Loucy (cell line): ENCODE measurements at regions not wholly inside any gene's neighbourhood (a gene's known extent, or its start where the extent isn't known, plus 50 kb on each side); places are given as distances from the start of the nearest gene placed in this dataset.

ENCODE experiments used
- H2AFZ ChIP-seq: fragments of 200-600 bp; sonication (generic); 2 replicates; pipeline ENCODE4 v1.6.0; 2016; ENCODE audit warnings: antibody characterized with exemption, mild to moderate bottlenecking, low read length, moderate library complexity
- H3F3A ChIP-seq: fragments of 200-600 bp; 2 replicates; pipeline ENCODE4 v1.6.0; 2016; ENCODE audit warnings: antibody characterized with exemption, low read depth, mild to moderate bottlenecking
- H3K27me3 ChIP-seq: fragments of 200-600 bp; sonication (generic); 2 replicates; pipeline ENCODE4 v1.6.1; 2014; ENCODE audit warnings: low read length, mild to moderate bottlenecking; ENCODE audit not compliant: insufficient read depth, poor library complexity, severe bottlenecking
- H3K36me3 ChIP-seq: fragments of 200-600 bp; sonication (generic); 2 replicates; pipeline ENCODE4 v1.6.1; 2016; ENCODE audit warnings: low read length; ENCODE audit not compliant: insufficient read depth
- H3K4me1 ChIP-seq: fragments of 200-600 bp; sonication (generic); 2 replicates; pipeline ENCODE4 v1.5.1; 2014; ENCODE audit warnings: low read length, mild to moderate bottlenecking; ENCODE audit not compliant: insufficient read depth, poor library complexity, severe bottlenecking
- H3K4me2 ChIP-seq: fragments of 200-600 bp; sonication (generic); 2 replicates; pipeline ENCODE4 v1.6.0; 2014; ENCODE audit warnings: antibody characterized with exemption, low read length, low read depth, mild to moderate bottlenecking; ENCODE audit not compliant: poor library complexity, severe bottlenecking
- H3K4me3 ChIP-seq: fragments of 200-600 bp; sonication (generic); 2 replicates; pipeline ENCODE4 v1.5.1; 2014; ENCODE audit warnings: low read length, mild to moderate bottlenecking, mixed read lengths; ENCODE audit not compliant: poor library complexity, severe bottlenecking
- H3K79me2 ChIP-seq: fragments of 200-600 bp; sonication (generic); 2 replicates; pipeline ENCODE4 v1.6.1; 2014; ENCODE audit warnings: low read length; ENCODE audit not compliant: insufficient read depth
- H3K9ac ChIP-seq: fragments of 200-600 bp; sonication (generic); 2 replicates; pipeline ENCODE4 v1.6.0; 2014; ENCODE audit warnings: mild to moderate bottlenecking, low read depth, low read length, moderate library complexity; ENCODE audit not compliant: poor library complexity, severe bottlenecking
- H3K9me2 ChIP-seq: fragments of 200-600 bp; sonication (generic); replicated peaks from 2 replicates; pipeline ENCODE4 v1.6.1; 2016; ENCODE audit warnings: low read depth, low read length, mixed read lengths
- H3K9me3 ChIP-seq: fragments of 200-600 bp; sonication (generic); 2 replicates; pipeline ENCODE4 v1.6.1; 2014; ENCODE audit warnings: mild to moderate bottlenecking, antibody characterized with exemption, low read length, low read depth; ENCODE audit not compliant: insufficient read depth
- H4K20me1 ChIP-seq: fragments of 200-600 bp; sonication (generic); 2 replicates; pipeline ENCODE4 v1.6.0; 2014; ENCODE audit warnings: antibody characterized with exemption, low read length, mild to moderate bottlenecking; ENCODE audit not compliant: insufficient read depth, poor library complexity, severe bottlenecking
- EZH2phosphoT487 ChIP-seq: fragments of 200-600 bp; IDR thresholded peaks from 2 replicates; pipeline ENCODE4 v1.6.1; 2018; ENCODE audit warnings: antibody characterized with exemption, mild to moderate bottlenecking, moderate library complexity, borderline replicate concordance
- TF ChIP-seq, protein P1 (sequence below): fragments of 200-600 bp; sonication (generic); conservative IDR thresholded peaks from 2 replicates; pipeline ENCODE4 v1.5.1; 2014; ENCODE audit warnings: mild to moderate bottlenecking, antibody characterized with exemption, low read length

DNA sequence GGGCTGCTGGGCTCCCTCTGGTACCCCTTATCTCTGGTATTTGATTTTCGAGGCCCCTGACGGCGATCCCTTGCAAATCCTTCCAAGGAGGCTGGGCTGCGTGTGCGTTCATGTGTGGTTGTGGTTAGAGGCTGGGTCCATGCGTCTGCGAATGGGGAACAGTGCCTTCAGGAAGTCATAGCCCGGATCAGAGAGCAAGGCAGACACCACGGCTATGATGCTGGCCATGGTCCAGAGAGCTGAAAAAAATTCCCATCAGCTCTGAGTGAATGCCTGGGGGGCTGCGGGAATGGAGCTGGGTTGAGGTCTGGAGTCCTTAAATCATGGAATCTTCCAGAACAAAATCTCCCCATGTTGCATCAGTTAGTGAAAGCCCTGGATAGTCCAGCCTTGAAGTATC lies 145.5 kb downstream of the ACKR3 start:
- no peaks in the 10 kb centered on the region for H3K9me3 ChIP-seq
- H2AFZ ChIP-seq = no peak overlapping the region
- H3F3A ChIP-seq = no peaks in the 10 kb centered on the region
- no peaks in the 10 kb centered on the region for H3K79me2 ChIP-seq
- H4K20me1 ChIP-seq = no peaks in the 10 kb centered on the region
- no peak overlapping the region for H3K9ac ChIP-seq
- H3K4me2 ChIP-seq = no peak overlapping the region
- H3K4me3 ChIP-seq = no peak overlapping the region
- TF ChIP-seq, protein P1, sequence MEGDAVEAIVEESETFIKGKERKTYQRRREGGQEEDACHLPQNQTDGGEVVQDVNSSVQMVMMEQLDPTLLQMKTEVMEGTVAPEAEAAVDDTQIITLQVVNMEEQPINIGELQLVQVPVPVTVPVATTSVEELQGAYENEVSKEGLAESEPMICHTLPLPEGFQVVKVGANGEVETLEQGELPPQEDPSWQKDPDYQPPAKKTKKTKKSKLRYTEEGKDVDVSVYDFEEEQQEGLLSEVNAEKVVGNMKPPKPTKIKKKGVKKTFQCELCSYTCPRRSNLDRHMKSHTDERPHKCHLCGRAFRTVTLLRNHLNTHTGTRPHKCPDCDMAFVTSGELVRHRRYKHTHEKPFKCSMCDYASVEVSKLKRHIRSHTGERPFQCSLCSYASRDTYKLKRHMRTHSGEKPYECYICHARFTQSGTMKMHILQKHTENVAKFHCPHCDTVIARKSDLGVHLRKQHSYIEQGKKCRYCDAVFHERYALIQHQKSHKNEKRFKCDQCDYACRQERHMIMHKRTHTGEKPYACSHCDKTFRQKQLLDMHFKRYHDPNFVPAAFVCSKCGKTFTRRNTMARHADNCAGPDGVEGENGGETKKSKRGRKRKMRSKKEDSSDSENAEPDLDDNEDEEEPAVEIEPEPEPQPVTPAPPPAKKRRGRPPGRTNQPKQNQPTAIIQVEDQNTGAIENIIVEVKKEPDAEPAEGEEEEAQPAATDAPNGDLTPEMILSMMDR = no peak
- TF ChIP-seq EZH2phosphoT487 = no peak
- H3K4me1 ChIP-seq = no peaks in the 10 kb centered on the region
- H3K9me2 ChIP-seq = no peaks in the 10 kb centered on the region
- no peaks in the 10 kb centered on the region for H3K27me3 ChIP-seq
- H3K36me3 ChIP-seq = no peaks in the 10 kb centered on the region

DNA sequence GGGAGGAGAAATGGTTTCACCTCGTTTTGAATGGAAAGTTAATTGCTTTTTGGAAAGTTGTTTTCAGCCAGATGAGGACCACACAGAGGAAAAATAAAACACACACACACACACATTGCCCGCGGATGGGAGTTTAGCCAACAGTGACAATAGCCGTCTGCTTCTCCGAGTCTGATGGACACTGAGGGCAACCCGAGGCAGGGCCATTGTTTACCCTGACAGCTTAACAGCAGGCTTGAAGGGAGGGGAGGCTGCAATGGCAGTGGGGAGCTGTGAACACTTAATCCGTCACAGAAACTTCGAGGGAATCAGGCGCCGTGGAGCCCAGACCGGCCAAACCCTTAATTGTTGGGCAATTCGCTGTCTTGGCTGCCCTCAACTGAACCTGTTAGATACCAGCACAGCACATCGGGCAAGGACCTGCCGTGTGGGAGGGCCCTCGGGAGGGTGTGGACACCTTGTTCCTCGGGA lies 145.9 kb downstream of the ACKR3 start:
- Histone ChIP-seq H3K4me3 (no peak overlapping the region), H2AFZ (no peak overlapping the region), H3K9me2 (no peaks in the 10 kb centered on the region), H3K4me2 (no peak overlapping the region), H3K9ac (no peak overlapping the region), H3K79me2 (no peaks in the 10 kb centered on the region), H3K9me3 (no peaks in the 10 kb centered on the region), H3F3A (no peaks in the 10 kb centered on the region), H4K20me1 (no peaks in the 10 kb centered on the region), H3K36me3 (no peaks in the 10 kb centered on the region), H3K4me1 (no peaks in the 10 kb centered on the region), H3K27me3 (no peaks in the 10 kb centered on the region)
- no peak for TF ChIP-seq EZH2phosphoT487
- TF ChIP-seq, protein P1 = no peak

DNA sequence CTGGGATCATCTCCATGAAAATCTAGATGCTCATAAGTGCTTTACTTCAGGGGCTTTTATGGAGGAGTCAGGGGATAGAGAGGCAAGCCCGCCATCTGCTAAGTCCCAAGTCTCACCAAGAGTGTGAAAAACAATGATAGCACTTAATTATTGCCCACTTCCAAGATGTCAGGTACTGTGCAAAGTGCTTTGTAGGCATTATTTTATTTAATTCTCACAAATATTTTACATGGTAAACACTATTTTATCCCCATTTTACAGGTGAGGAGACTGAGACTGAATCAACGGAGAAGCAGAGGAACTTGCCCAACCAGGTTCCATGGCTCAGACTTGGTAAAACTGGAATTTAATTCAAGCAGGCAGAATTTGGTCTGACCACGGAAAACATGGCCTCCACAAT lies 147.5 kb downstream of the ACKR3 start:
- Histone ChIP-seq H3K9ac (no peak overlapping the region), H3K4me1 (no peaks in the 10 kb centered on the region), H4K20me1 (no peaks in the 10 kb centered on the region), H3K9me3 (no peaks in the 10 kb centered on the region), H3K9me2 (no peaks in the 10 kb centered on the region), H3K4me2 (no peak overlapping the region), H3K27me3 (no peaks in the 10 kb centered on the region), H3F3A (no peaks in the 10 kb centered on the region), H3K4me3 (no peak overlapping the region), H2AFZ (no peak overlapping the region), H3K79me2 (no peaks in the 10 kb centered on the region), H3K36me3 (no peaks in the 10 kb centered on the region)
- TF ChIP-seq, protein P1 = no peak
- no peak for TF ChIP-seq EZH2phosphoT487
